Activated T-cell treated with anti-CD3 and anti-CD28 coated beads, Interleukin-2, amount 50 U/mL, for 24 hours (primary cell): ENCODE measurements at regions not wholly inside any gene's neighbourhood (a gene's known extent, or its start where the extent isn't known, plus 50 kb on each side); places are given as distances from the start of the nearest gene placed in this dataset.

ENCODE experiments used
- DNase-seq: peaks from one replicate; pipeline ENCODE4 v3.0.0-alpha.2; 2020
- H3K27ac Mint-ChIP-seq: 2 replicates; pipeline ENCODE4 v1.8.0; 2020; ENCODE audit warnings: mild to moderate bottlenecking, mixed read lengths
- H3K27me3 Mint-ChIP-seq: 2 replicates; pipeline ENCODE4 v1.8.0; 2020; ENCODE audit warnings: mixed read lengths
- H3K36me3 Mint-ChIP-seq: 2 replicates; pipeline ENCODE4 v1.8.0; 2020; ENCODE audit warnings: low read depth, mixed read lengths
- H3K4me1 Mint-ChIP-seq: 2 replicates; pipeline ENCODE4 v1.8.0; 2020; ENCODE audit warnings: low read depth, mixed read lengths
- H3K4me3 Mint-ChIP-seq: 2 replicates; pipeline ENCODE4 v1.8.0; 2020; ENCODE audit warnings: mild to moderate bottlenecking, moderate library complexity, mixed read lengths
- H3K9me3 Mint-ChIP-seq: 2 replicates; pipeline ENCODE4 v1.8.0; 2020; ENCODE audit warnings: mixed read lengths

GRCh38 chr5:81914696-81915095 lies 57.1 kb upstream of the ATG10 start:
- DNase-seq, result no peak
- Mint-ChIP-seq H3K4me1 (no peaks in the 10 kb centered on the region), H3K4me3 (no peak overlapping the region), H3K9me3 (no peaks in the 10 kb centered on the region), H3K27me3 (no peaks in the 10 kb centered on the region), H3K27ac (no peak overlapping the region), H3K36me3 (no peaks in the 10 kb centered on the region)

- Mint-ChIP-seq H3K27me3 (no peaks in the 10 kb centered on the region), H3K4me3 (no peak overlapping the region), H3K9me3 (no peaks in the 10 kb centered on the region), H3K27ac (no peak overlapping the region), H3K4me1 (no peaks in the 10 kb centered on the region), H3K36me3 (no peaks in the 10 kb centered on the region)
- DNase-seq, result no peak
Observed at GRCh38 chr5:81912933-81913332, 58.9 kb upstream of the ATG10 start.

DNA sequence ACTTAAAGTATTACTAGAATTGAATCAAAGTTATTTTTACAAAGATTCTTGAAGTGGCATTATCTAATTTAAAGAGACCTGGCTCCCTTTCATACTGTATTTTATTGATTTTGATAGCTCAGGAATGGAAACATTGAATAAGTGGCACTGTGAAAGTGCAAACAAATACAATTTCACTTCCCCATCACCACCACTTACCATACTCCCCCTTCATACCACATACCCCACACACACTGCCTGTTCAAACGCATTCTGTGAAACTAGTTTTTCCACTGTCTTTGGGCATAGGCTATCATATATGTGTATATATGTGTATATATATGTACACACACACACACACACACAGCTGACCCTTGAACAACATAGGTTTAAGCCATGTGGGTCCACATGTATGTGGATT lies 62.1 kb upstream of the ATG10 start:
- H3K27ac Mint-ChIP-seq, result no peak overlapping the region
- no peak for DNase-seq
- H3K36me3 Mint-ChIP-seq, result no peaks in the 10 kb centered on the region
- H3K27me3 Mint-ChIP-seq, result no peaks in the 10 kb centered on the region
- H3K4me1 Mint-ChIP-seq, result no peaks in the 10 kb centered on the region
- H3K9me3 Mint-ChIP-seq, result no peaks in the 10 kb centered on the region
- H3K4me3 Mint-ChIP-seq, result no peak overlapping the region

DNA sequence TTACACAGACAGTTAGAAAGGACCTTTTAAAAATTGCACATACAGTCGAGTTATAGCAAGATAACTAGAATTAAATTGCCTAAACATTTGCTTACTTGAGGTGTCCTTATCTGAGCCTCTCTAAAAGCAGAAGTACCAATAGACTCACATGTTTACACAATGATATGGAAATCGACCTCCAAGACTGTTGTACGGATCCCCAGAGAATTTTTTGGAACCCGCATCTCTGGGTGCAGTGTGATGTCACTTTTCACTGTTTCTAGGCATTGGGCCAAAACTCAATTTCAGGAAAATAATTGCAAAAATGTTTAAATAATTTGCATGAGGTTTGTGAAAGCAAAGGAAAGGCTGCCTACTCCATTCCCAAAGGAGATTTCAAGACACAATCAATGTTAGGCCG lies 63.1 kb upstream of the ATG10 start:
- DNase-seq, result no peak
- Mint-ChIP-seq H3K27ac (no peak overlapping the region), H3K4me1 (no peaks in the 10 kb centered on the region), H3K4me3 (no peak overlapping the region), H3K36me3 (no peaks in the 10 kb centered on the region), H3K9me3 (no peaks in the 10 kb centered on the region), H3K27me3 (no peaks in the 10 kb centered on the region)

DNA sequence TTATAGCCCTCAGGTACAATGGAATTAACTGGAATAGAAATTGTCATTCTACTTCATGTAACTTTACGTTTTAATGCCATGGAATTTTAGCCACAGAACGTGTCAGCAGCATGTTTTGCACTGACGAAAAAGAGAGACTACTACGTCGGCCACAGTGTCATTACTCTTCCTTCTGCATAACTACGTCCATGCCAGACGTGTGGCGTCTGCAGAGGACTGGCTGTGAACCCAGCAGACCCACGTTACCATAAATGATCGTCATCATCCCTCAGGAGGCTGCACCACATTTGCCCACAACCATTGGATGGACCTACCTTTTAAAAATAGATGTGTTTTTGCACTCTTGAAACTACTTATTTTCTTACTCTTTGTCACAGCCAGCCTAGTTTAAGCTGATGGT lies 63.8 kb upstream of the ATG10 start:
- H3K4me3 Mint-ChIP-seq, result no peak overlapping the region
- no peak overlapping the region for H3K27ac Mint-ChIP-seq
- no peaks in the 10 kb centered on the region for H3K4me1 Mint-ChIP-seq
- H3K9me3 Mint-ChIP-seq, result no peaks in the 10 kb centered on the region
- H3K27me3 Mint-ChIP-seq, result no peaks in the 10 kb centered on the region
- DNase-seq, result no peak
- H3K36me3 Mint-ChIP-seq, result no peaks in the 10 kb centered on the region

- Mint-ChIP-seq H3K4me3 (no peak overlapping the region), H3K36me3 (no peaks in the 10 kb centered on the region), H3K27me3 (no peaks in the 10 kb centered on the region), H3K9me3 (no peaks in the 10 kb centered on the region), H3K27ac (no peak overlapping the region), H3K4me1 (no peaks in the 10 kb centered on the region)
- DNase-seq, result no peak
Observed at GRCh38 chr5:81907012-81907635, 64.7 kb upstream of the ATG10 start.

- peaks cover 3% of the 10 kb centered on the region for H3K36me3 Mint-ChIP-seq
- DNase-seq, result no peak
- no peak overlapping the region for H3K27ac Mint-ChIP-seq
- peaks cover 8% of the 10 kb centered on the region for H3K9me3 Mint-ChIP-seq
- H3K27me3 Mint-ChIP-seq, result no peaks in the 10 kb centered on the region
- no peaks in the 10 kb centered on the region for H3K4me1 Mint-ChIP-seq
- no peak overlapping the region for H3K4me3 Mint-ChIP-seq
Observed at GRCh38 chr5:81906086-81906485, 65.7 kb upstream of the ATG10 start.

- no peak overlapping the region for H3K4me3 Mint-ChIP-seq
- H3K9me3 Mint-ChIP-seq, result peaks cover 14% of the 10 kb centered on the region
- DNase-seq, result no peak
- peaks cover 3% of the 10 kb centered on the region for H3K36me3 Mint-ChIP-seq
- no peaks in the 10 kb centered on the region for H3K4me1 Mint-ChIP-seq
- H3K27me3 Mint-ChIP-seq, result no peaks in the 10 kb centered on the region
- H3K27ac Mint-ChIP-seq, result no peak overlapping the region
Observed at GRCh38 chr5:81904861-81905260, 67.0 kb upstream of the ATG10 start.

- no peak overlapping the region for H3K4me3 Mint-ChIP-seq
- no peaks in the 10 kb centered on the region for H3K4me1 Mint-ChIP-seq
- peaks cover 3% of the 10 kb centered on the region for H3K36me3 Mint-ChIP-seq
- H3K27me3 Mint-ChIP-seq, result no peaks in the 10 kb centered on the region
- DNase-seq, result no peak
- H3K9me3 Mint-ChIP-seq, result peaks cover 14% of the 10 kb centered on the region
- H3K27ac Mint-ChIP-seq, result no peak overlapping the region
Observed at GRCh38 chr5:81904166-81904565, 67.7 kb upstream of the ATG10 start.

DNA sequence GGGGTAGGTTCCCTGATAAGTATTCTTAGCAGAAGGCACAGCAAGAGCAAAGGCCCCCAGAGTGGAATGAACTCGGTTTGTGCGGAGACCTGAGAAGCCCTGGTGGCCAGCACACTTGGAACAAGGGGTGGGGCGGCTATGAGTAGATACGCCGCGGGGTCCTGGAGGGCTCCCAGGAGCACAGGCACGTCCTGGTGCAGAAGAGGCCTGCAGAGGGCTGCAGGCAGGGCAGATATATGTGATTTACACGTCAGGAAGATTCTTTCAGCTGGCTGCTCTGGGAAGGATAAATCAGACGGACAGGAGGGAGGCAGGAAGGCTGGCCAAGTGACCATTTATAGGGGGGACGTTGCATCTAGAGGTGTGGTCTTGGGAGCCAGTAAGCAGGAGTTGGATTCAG lies 70.2 kb upstream of the ATG10 start:
- peaks cover 3% of the 10 kb centered on the region for H3K36me3 Mint-ChIP-seq
- H3K4me1 Mint-ChIP-seq, result no peaks in the 10 kb centered on the region
- H3K9me3 Mint-ChIP-seq, result peaks cover 14% of the 10 kb centered on the region
- no peak overlapping the region for H3K27ac Mint-ChIP-seq
- no peak overlapping the region for H3K4me3 Mint-ChIP-seq
- H3K27me3 Mint-ChIP-seq, result no peaks in the 10 kb centered on the region
- DNase-seq, result no peak

DNA sequence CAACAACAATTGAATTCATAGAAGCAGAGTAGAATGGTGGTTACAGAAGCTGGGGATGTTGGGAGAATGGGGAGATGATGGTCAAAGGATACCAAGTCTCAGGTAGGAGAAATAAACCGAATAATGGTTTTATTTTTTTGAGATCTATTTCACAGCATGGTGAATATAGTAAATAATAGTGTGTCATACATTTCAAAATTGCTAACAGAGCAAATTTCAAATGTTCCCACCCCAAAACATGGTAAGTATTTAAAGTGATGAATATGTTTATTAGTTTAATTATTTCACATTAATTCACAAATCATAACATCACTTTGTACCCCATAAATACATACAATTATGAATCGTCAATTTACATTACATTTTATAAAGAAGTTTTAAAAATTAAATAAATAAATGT lies 72.7 kb upstream of the ATG10 start:
- DNase-seq, result no peak
- peaks cover 3% of the 10 kb centered on the region for H3K36me3 Mint-ChIP-seq
- no peaks in the 10 kb centered on the region for H3K27me3 Mint-ChIP-seq
- peaks cover 14% of the 10 kb centered on the region for H3K9me3 Mint-ChIP-seq
- H3K27ac Mint-ChIP-seq, result no peak overlapping the region
- H3K4me3 Mint-ChIP-seq, result no peak overlapping the region
- no peaks in the 10 kb centered on the region for H3K4me1 Mint-ChIP-seq

DNA sequence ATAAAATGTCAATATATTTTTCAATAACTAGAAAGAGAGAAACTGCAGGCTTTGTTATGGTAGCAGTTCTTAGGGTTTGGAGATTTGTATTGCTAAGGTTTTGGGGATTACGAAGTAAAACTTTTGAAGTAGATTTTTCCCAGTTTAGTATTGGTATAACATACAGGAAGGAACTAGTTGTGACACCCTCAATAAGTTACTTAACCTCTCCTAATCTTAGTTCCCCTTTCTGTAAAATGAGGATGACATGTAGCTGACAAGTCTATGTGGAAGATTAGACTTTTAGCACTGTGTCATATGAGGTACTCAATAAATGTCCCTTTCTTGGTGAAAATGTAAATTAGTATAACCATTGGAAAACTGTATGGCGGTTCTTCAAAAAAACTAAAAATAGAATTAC lies 73.4 kb upstream of the ATG10 start:
- no peak for DNase-seq
- Mint-ChIP-seq H3K36me3 (peaks cover 3% of the 10 kb centered on the region), H3K9me3 (peaks cover 14% of the 10 kb centered on the region), H3K27me3 (no peaks in the 10 kb centered on the region), H3K4me3 (no peak overlapping the region), H3K27ac (no peak overlapping the region), H3K4me1 (no peaks in the 10 kb centered on the region)

GRCh38 chr5:81896764-81897163 lies 75.1 kb upstream of the ATG10 start:
- H3K4me1 Mint-ChIP-seq, result no peaks in the 10 kb centered on the region
- peaks cover 15% of the 10 kb centered on the region for H3K9me3 Mint-ChIP-seq
- no peaks in the 10 kb centered on the region for H3K27me3 Mint-ChIP-seq
- H3K4me3 Mint-ChIP-seq, result no peak overlapping the region
- peaks cover 3% of the 10 kb centered on the region for H3K36me3 Mint-ChIP-seq
- no peak overlapping the region for H3K27ac Mint-ChIP-seq
- DNase-seq, result no peak

DNA sequence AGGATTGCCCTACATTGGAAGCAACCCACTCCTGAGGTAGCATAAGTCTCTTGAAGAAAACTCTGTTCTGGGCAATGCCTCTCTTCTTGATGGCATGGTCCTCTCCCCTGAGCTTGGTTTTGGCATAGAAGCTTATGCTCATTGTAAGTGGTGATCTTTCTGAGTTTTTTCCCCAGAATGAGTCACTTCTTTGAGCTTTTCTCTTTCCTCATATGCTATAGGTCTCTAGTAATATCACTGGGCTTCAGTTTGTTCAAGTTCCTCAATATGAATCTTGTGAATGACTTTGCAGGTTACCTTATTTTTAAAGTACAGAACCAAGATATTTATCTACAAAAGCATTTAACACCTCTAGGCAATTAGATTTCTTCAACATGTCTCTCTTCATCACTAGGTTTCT lies 76.5 kb upstream of the ATG10 start:
- Mint-ChIP-seq H3K9me3 (peaks cover 4% of the 10 kb centered on the region), H3K4me1 (no peaks in the 10 kb centered on the region), H3K27ac (no peak overlapping the region), H3K36me3 (no peaks in the 10 kb centered on the region), H3K27me3 (no peaks in the 10 kb centered on the region), H3K4me3 (no peak overlapping the region)
- no peak for DNase-seq

DNA sequence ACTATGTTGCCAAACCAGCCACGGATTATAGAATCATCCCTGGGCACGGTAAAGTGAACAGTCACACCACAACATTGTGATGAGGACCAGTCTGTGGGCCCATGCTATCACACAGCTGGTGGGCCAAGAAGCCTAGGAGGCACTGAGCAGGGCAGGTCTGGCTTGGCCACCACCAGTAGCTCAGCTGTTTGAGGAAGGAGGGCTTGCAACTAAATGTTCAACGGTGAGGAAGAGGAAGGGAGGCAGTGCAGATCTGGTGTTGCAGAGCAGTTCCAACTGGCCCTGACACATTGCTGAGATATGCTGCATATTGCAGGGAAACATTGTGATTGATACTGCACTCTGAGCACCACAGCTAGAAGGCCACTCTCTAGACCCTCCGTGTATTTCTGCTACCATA lies 77.9 kb upstream of the ATG10 start:
- H3K4me3 Mint-ChIP-seq, result no peak overlapping the region
- H3K27ac Mint-ChIP-seq, result no peak overlapping the region
- H3K27me3 Mint-ChIP-seq, result no peaks in the 10 kb centered on the region
- no peak for DNase-seq
- no peaks in the 10 kb centered on the region for H3K36me3 Mint-ChIP-seq
- H3K9me3 Mint-ChIP-seq, result peaks cover 2% of the 10 kb centered on the region
- no peaks in the 10 kb centered on the region for H3K4me1 Mint-ChIP-seq

GRCh38 chr5:81884871-81885270 lies 87.0 kb upstream of the ATG10 start:
- H3K27me3 Mint-ChIP-seq, result no peaks in the 10 kb centered on the region
- H3K4me1 Mint-ChIP-seq, result no peaks in the 10 kb centered on the region
- H3K4me3 Mint-ChIP-seq, result no peak overlapping the region
- H3K36me3 Mint-ChIP-seq, result no peaks in the 10 kb centered on the region
- no peak overlapping the region for H3K27ac Mint-ChIP-seq
- no peaks in the 10 kb centered on the region for H3K9me3 Mint-ChIP-seq
- DNase-seq, result no peak
